H9 (cell line): ENCODE measurements at regions not wholly inside any gene's neighbourhood (a gene's known extent, or its start where the extent isn't known, plus 50 kb on each side); places are given as distances from the start of the nearest gene placed in this dataset.

Source experiments
- DNase-seq: peaks from one replicate; pipeline ENCODE4 v3.0.0-alpha.2; 2017
- H2AFZ ChIP-seq: one replicate; pipeline ENCODE4 v1.6.1; 2013; ENCODE audit warnings: mild to moderate bottlenecking, low read length, control low read depth, moderate library complexity
- H2AK5ac ChIP-seq: 2 replicates; pipeline ENCODE4 v1.6.1; 2013; ENCODE audit warnings: low read length, control low read depth, mixed read lengths; ENCODE audit not compliant: insufficient read length
- H2BK120ac ChIP-seq: one replicate; pipeline ENCODE4 v1.6.1; 2013; ENCODE audit warnings: low read depth, mild to moderate bottlenecking, low read length, control low read depth, inconsistent platforms; ENCODE audit not compliant: poor library complexity, severe bottlenecking
- H2BK12ac ChIP-seq: 2 replicates; pipeline ENCODE4 v1.6.1; 2013; ENCODE audit warnings: low read length, control low read depth, mixed read lengths, low read depth; ENCODE audit not compliant: insufficient read length
- H2BK15ac ChIP-seq: 2 replicates; pipeline ENCODE4 v1.6.1; 2013; ENCODE audit warnings: low read depth, low read length, control low read depth
- H2BK20ac ChIP-seq: one replicate; pipeline ENCODE4 v1.6.1; 2013; ENCODE audit warnings: low read depth, mild to moderate bottlenecking, low read length, control low read depth, inconsistent platforms; ENCODE audit not compliant: poor library complexity, severe bottlenecking
- H2BK5ac ChIP-seq: 2 replicates; pipeline ENCODE4 v1.6.1; 2013; ENCODE audit warnings: low read length, control low read depth, mixed read lengths; ENCODE audit not compliant: insufficient read length
- H3K14ac ChIP-seq: 2 replicates; pipeline ENCODE4 v1.6.1; 2013; ENCODE audit warnings: low read length, control low read depth; ENCODE audit not compliant: insufficient read depth
- H3K18ac ChIP-seq: 2 replicates; pipeline ENCODE4 v1.6.1; 2013; ENCODE audit warnings: low read depth, mild to moderate bottlenecking, mixed read lengths, low read length, control low read depth; ENCODE audit not compliant: insufficient read length
- H3K23ac ChIP-seq: 2 replicates; pipeline ENCODE4 v1.6.1; 2013; ENCODE audit warnings: low read length, control low read depth, mixed read lengths, low read depth; ENCODE audit not compliant: insufficient read length
- H3K23me2 ChIP-seq: 2 replicates; pipeline ENCODE4 v1.6.1; 2013; ENCODE audit warnings: low read depth, mild to moderate bottlenecking, mixed read lengths, low read length, control low read depth; ENCODE audit not compliant: insufficient read length, poor library complexity, severe bottlenecking
- H3K27ac ChIP-seq: 2 replicates; pipeline ENCODE4 v1.5.1; 2013; ENCODE audit warnings: low read length, control low read depth, mixed read lengths, low read depth; ENCODE audit not compliant: insufficient read length
- H3K27me3 ChIP-seq: 2 replicates; pipeline ENCODE4 v1.6.1; 2013; ENCODE audit warnings: low read length, control low read depth, inconsistent platforms; ENCODE audit not compliant: insufficient read depth
- H3K4ac ChIP-seq: 2 replicates; pipeline ENCODE4 v1.6.1; 2013; ENCODE audit warnings: low read depth, mild to moderate bottlenecking, control low read depth, inconsistent platforms, low read length, moderate library complexity
- H3K4me1 ChIP-seq: 2 replicates; pipeline ENCODE4 v1.6.1; 2013; ENCODE audit warnings: low read length, control low read depth, inconsistent platforms; ENCODE audit not compliant: insufficient read depth
- H3K4me2 ChIP-seq: 2 replicates; pipeline ENCODE4 v1.6.1; 2013; ENCODE audit warnings: low read length, control low read depth, mixed read lengths; ENCODE audit not compliant: insufficient read length, insufficient read depth
- H3K56ac ChIP-seq: 2 replicates; pipeline ENCODE4 v1.6.1; 2013; ENCODE audit warnings: low read depth, mild to moderate bottlenecking, mixed read lengths, low read length, control low read depth; ENCODE audit not compliant: insufficient read length
- H3K79me1 ChIP-seq: 2 replicates; pipeline ENCODE4 v1.6.1; 2013; ENCODE audit warnings: low read depth, mild to moderate bottlenecking, moderate library complexity, low read length, control low read depth, inconsistent platforms; ENCODE audit not compliant: insufficient read depth, poor library complexity, severe bottlenecking
- H3K79me2 ChIP-seq: 2 replicates; pipeline ENCODE4 v1.6.1; 2013; ENCODE audit warnings: low read length, control low read depth, inconsistent platforms; ENCODE audit not compliant: insufficient read depth
- H3K9ac ChIP-seq: 2 replicates; pipeline ENCODE4 v1.6.1; 2013; ENCODE audit warnings: low read length, control low read depth, mixed read lengths; ENCODE audit not compliant: insufficient read length; ENCODE audit errors: extremely low read depth
- H3K9me3 ChIP-seq: one replicate; pipeline ENCODE4 v1.6.1; 2013; ENCODE audit warnings: low read depth, low read length, inconsistent platforms; ENCODE audit not compliant: control insufficient read depth
- H3T11ph ChIP-seq: one replicate; pipeline ENCODE4 v1.6.1; 2013; ENCODE audit warnings: mild to moderate bottlenecking, low read length, control low read depth, inconsistent platforms
- H4K20me1 ChIP-seq: one replicate; pipeline ENCODE4 v1.6.1; 2013; ENCODE audit not compliant: control insufficient read depth, insufficient read length, insufficient read depth
- H4K5ac ChIP-seq: 2 replicates; pipeline ENCODE4 v1.6.1; 2013; ENCODE audit warnings: low read depth, mild to moderate bottlenecking, mixed read lengths, low read length, control low read depth; ENCODE audit not compliant: insufficient read length
- H4K8ac ChIP-seq: replicated peaks from 2 replicates; pipeline ENCODE4 v1.6.1; 2013; ENCODE audit warnings: low read length, control low read depth, mixed read lengths, low read depth; ENCODE audit not compliant: insufficient read length
- H4K91ac ChIP-seq: 2 replicates; pipeline ENCODE4 v1.6.1; 2013; ENCODE audit warnings: low read depth, mild to moderate bottlenecking, moderate library complexity, mixed read lengths, low read length, control low read depth; ENCODE audit not compliant: insufficient read length
- H3K27ac Mint-ChIP-seq, 3 experiments: 2 replicates in 2 of 3; 3 replicates in 1 of 3; pipeline ENCODE4 v1.8.0; 2020 to 2021; ENCODE audit warnings: mixed read lengths in 3 of 3, mild to moderate bottlenecking in 1 of 3, moderate library complexity in 1 of 3
- H3K27me3 Mint-ChIP-seq: 2 replicates; pipeline ENCODE4 v1.8.0; 2021; ENCODE audit warnings: low read depth, mild to moderate bottlenecking, moderate library complexity, mixed read lengths
- H3K36me3 Mint-ChIP-seq, 3 experiments: 2 replicates in 2 of 3; 3 replicates in 1 of 3; pipeline ENCODE4 v1.8.0; 2020 to 2021; ENCODE audit warnings: low read depth in 3 of 3, mixed read lengths in 3 of 3; ENCODE audit not compliant: insufficient read depth in 1 of 3
- H3K4me1 Mint-ChIP-seq, 2 experiments: 2 replicates each; pipeline ENCODE4 v1.8.0; 2020; ENCODE audit warnings: mixed read lengths in 2 of 2
- H3K4me3 Mint-ChIP-seq, 2 experiments: 2 replicates in 1 of 2; 3 replicates in 1 of 2; pipeline ENCODE4 v1.8.0; 2020 to 2021; ENCODE audit warnings: mild to moderate bottlenecking in 2 of 2, mixed read lengths in 2 of 2, moderate library complexity in 1 of 2
- H3K9me3 Mint-ChIP-seq, 2 experiments: 2 replicates in 1 of 2; 3 replicates in 1 of 2; pipeline ENCODE4 v1.8.0; 2020; ENCODE audit warnings: mild to moderate bottlenecking in 2 of 2, mixed read lengths in 2 of 2, moderate library complexity in 1 of 2
- CTCF ChIP-seq: fragments of 200-600 bp; sonication (generic); conservative IDR thresholded peaks from 3 replicates; pipeline ENCODE4 v1.8.0; 2021; ENCODE audit warnings: antibody characterized with exemption, mild to moderate bottlenecking
- WGBS: extraction: QIAGEN DNeasy Blood & Tissue Kit; methylation state at CpG from one replicate; pipeline ENCODE4 v1.1.7; 2013; ENCODE audit warnings: missing lambda C conversion rate, low lambda C conversion rate, mixed read lengths; ENCODE audit not compliant: insufficient read length; ENCODE audit errors: extremely low coverage; 5-methylcytosine and 5-hydroxymethylcytosine counted together

GRCh38 chr2:236944561-236944960 is 141.1 kb upstream of the COPS8 start:
- Histone ChIP-seq H3K56ac (no peak overlapping the region), H3K9ac (no peak overlapping the region), H3K79me1 (no peaks in the 10 kb centered on the region), H2BK12ac (no peak overlapping the region), H4K91ac (no peak overlapping the region), H2AK5ac (no peak overlapping the region), H3K79me2 (no peaks in the 10 kb centered on the region), H3K9me3 (no peaks in the 10 kb centered on the region), H3K14ac (no peak overlapping the region), H2BK120ac (no peak overlapping the region), H3K23me2 (no peaks in the 10 kb centered on the region), H3T11ph (no peak overlapping the region), H3K4me1 (no peaks in the 10 kb centered on the region), H3K4me2 (no peak overlapping the region), H2BK5ac (no peak overlapping the region), H3K27ac (no peak overlapping the region), H4K5ac (no peak overlapping the region), H3K27me3 (no peaks in the 10 kb centered on the region), H3K18ac (no peak overlapping the region), H2AFZ (no peak overlapping the region), H3K23ac (no peak overlapping the region), H2BK20ac (no peak overlapping the region), H2BK15ac (no peak overlapping the region), H4K8ac (no peak overlapping the region), H4K20me1 (no peaks in the 10 kb centered on the region), H3K4ac (no peak overlapping the region)
- Mint-ChIP-seq H3K27me3 (peaks cover 8% of the 10 kb centered on the region), H3K4me1 (peaks cover 14 to 17% of the 10 kb centered on the region in 2 experiments), H3K9me3 (no peaks in the 10 kb centered on the region), H3K4me3 (no peak overlapping the region), H3K36me3 (no peaks in the 10 kb centered on the region), H3K27ac (no peak overlapping the region)
- WGBS, result no CpG with 5 or more reads among the region's 7 CpGs
- no peak for DNase-seq
- no peak for TF ChIP-seq CTCF
